WTC11 (cell line): ENCODE measurements at regions not wholly inside any gene's neighbourhood (a gene's known extent, or its start where the extent isn't known, plus 50 kb on each side); places are given as distances from the start of the nearest gene placed in this dataset.

Source experiments
- ATAC-seq: fragments of 200-7000 bp; cut with Tn5 transposase; 2 replicates; pipeline ENCODE4 v1.10.0; 2021; ENCODE audit warnings: mild to moderate bottlenecking, moderate library complexity
- CTCF ChIA-PET: fragments of 300-600 bp; sonication (Branson Sonifier 250); formaldehyde crosslinking; loops from one replicate; lab custom pipeline; 2021; ENCODE audit warnings: antibody characterized with exemption; lab: Charles Lee
- POLR2A ChIA-PET: fragments of 350-600 bp; sonication (Branson Sonifier 250); formaldehyde crosslinking; loops from one replicate; lab custom pipeline; 2021; ENCODE audit warnings: antibody characterized with exemption; lab: Charles Lee
- DNase-seq: peaks from one replicate; pipeline ENCODE4 v3.0.0; 2021; ENCODE audit warnings: low spot score
- H3K27ac Mint-ChIP-seq: 2 replicates; pipeline ENCODE4 v1.8.0; 2021; ENCODE audit warnings: mixed read lengths
- H3K27me3 Mint-ChIP-seq: 2 replicates; pipeline ENCODE4 v1.8.0; 2021; ENCODE audit warnings: low read depth, mild to moderate bottlenecking, moderate library complexity, mixed read lengths
- H3K36me3 Mint-ChIP-seq: 2 replicates; pipeline ENCODE4 v1.8.0; 2021; ENCODE audit warnings: mixed read lengths
- H3K4me1 Mint-ChIP-seq: 2 replicates; pipeline ENCODE4 v1.8.0; 2022; ENCODE audit warnings: mixed read lengths
- H3K4me3 Mint-ChIP-seq: 2 replicates; pipeline ENCODE4 v1.8.0; 2021; ENCODE audit warnings: mild to moderate bottlenecking, moderate library complexity, mixed read lengths
- H3K9me3 Mint-ChIP-seq: 2 replicates; pipeline ENCODE4 v1.8.0; 2021; ENCODE audit warnings: mixed read lengths
- CTCF ChIP-seq: fragments of 200-600 bp; IDR thresholded peaks from 2 replicates; pipeline ENCODE4 v1.8.0; 2022; ENCODE audit warnings: antibody characterized with exemption
- E2F4 ChIP-seq: sonication (generic); formaldehyde crosslinking; IDR thresholded peaks from 2 replicates; pipeline ENCODE4 v1.8.1; 2022; ENCODE audit warnings: low read depth, mild to moderate bottlenecking, moderate library complexity, missing genetic modification reagents, borderline replicate concordance
- EMX1 ChIP-seq: fragments of 250-450 bp; sonication (Bioruptor Pico); IDR thresholded peaks from 2 replicates; pipeline ENCODE4 v1.8.0; 2021; ENCODE audit warnings: mild to moderate bottlenecking
- FOXP1 ChIP-seq: sonication (generic); formaldehyde crosslinking; IDR thresholded peaks from 2 replicates; pipeline ENCODE4 v1.8.0; 2022; ENCODE audit warnings: missing genetic modification reagents, mild to moderate bottlenecking, moderate library complexity, borderline replicate concordance
- FOXP4 ChIP-seq: sonication (generic); formaldehyde crosslinking; IDR thresholded peaks from 2 replicates; pipeline ENCODE4 v1.8.0; 2022; ENCODE audit warnings: mild to moderate bottlenecking, missing genetic modification reagents
- GABPB1 ChIP-seq: sonication (generic); formaldehyde crosslinking; IDR thresholded peaks from 2 replicates; pipeline ENCODE4 v1.8.1; 2023; ENCODE audit warnings: mild to moderate bottlenecking, missing genetic modification reagents
- IRF1 ChIP-seq: sonication (generic); formaldehyde crosslinking; IDR thresholded peaks from 2 replicates; pipeline ENCODE4 v1.8.0; 2023; ENCODE audit warnings: missing genetic modification reagents
- JUN ChIP-seq: sonication (generic); formaldehyde crosslinking; IDR thresholded peaks from 2 replicates; pipeline ENCODE4 v1.8.0; 2023; ENCODE audit warnings: mild to moderate bottlenecking, missing genetic modification reagents
- NFE2L1 ChIP-seq: sonication (generic); formaldehyde crosslinking; IDR thresholded peaks from 2 replicates; pipeline ENCODE4 v1.8.1; 2023; ENCODE audit warnings: missing genetic modification reagents
- NR1H2 ChIP-seq: sonication (generic); formaldehyde crosslinking; IDR thresholded peaks from 2 replicates; pipeline ENCODE4 v1.9.0; 2021; ENCODE audit warnings: mild to moderate bottlenecking, moderate library complexity, missing genetic modification reagents
- RELA ChIP-seq: sonication (generic); formaldehyde crosslinking; IDR thresholded peaks from 2 replicates; pipeline ENCODE4 v1.8.1; 2022; ENCODE audit warnings: missing genetic modification reagents, mild to moderate bottlenecking, borderline replicate concordance
- SMAD4 ChIP-seq: sonication (generic); formaldehyde crosslinking; IDR thresholded peaks from 2 replicates; pipeline ENCODE4 v1.8.0; 2022; ENCODE audit warnings: mild to moderate bottlenecking, missing genetic modification reagents
- SP1 ChIP-seq: sonication (generic); formaldehyde crosslinking; conservative IDR thresholded peaks from 2 replicates; pipeline ENCODE4 v1.8.1; 2022; ENCODE audit warnings: missing genetic modification reagents
- STAT6 ChIP-seq: sonication (generic); formaldehyde crosslinking; conservative IDR thresholded peaks from 2 replicates; pipeline ENCODE4 v1.8.1; 2023; ENCODE audit warnings: mild to moderate bottlenecking, low read depth, missing genetic modification reagents, moderate library complexity
- USF1 ChIP-seq: sonication (generic); formaldehyde crosslinking; IDR thresholded peaks from 2 replicates; pipeline ENCODE4 v1.8.0; 2022; ENCODE audit warnings: mild to moderate bottlenecking, missing genetic modification reagents
- ZBTB21 ChIP-seq: sonication (generic); formaldehyde crosslinking; IDR thresholded peaks from 2 replicates; pipeline ENCODE4 v1.8.1; 2023; ENCODE audit warnings: mild to moderate bottlenecking, missing genetic modification reagents, borderline replicate concordance
- ZNF121 ChIP-seq: sonication (generic); formaldehyde crosslinking; IDR thresholded peaks from 2 replicates; pipeline ENCODE4 v1.8.0; 2023; ENCODE audit warnings: missing genetic modification reagents
- ZNF425 ChIP-seq: fragments of 250-450 bp; sonication (Bioruptor Pico); conservative IDR thresholded peaks from 2 replicates; pipeline ENCODE4 v1.9.0; 2021; ENCODE audit warnings: mild to moderate bottlenecking
- ZSCAN18 ChIP-seq: fragments of 250-450 bp; sonication (Bioruptor Pico); IDR thresholded peaks from 2 replicates; pipeline ENCODE4 v2.1.2; 2022; ENCODE audit warnings: mild to moderate bottlenecking, moderate library complexity

GRCh38 chr2:234405462-234405861 lies 91.4 kb downstream of the ARL4C start:
- H3K36me3 Mint-ChIP-seq = no peaks in the 10 kb centered on the region
- peaks cover 6% of the 10 kb centered on the region for H3K27me3 Mint-ChIP-seq
- H3K27ac Mint-ChIP-seq = no peak overlapping the region
- H3K4me3 Mint-ChIP-seq = no peak overlapping the region
- DNase-seq = no peak
- peaks cover 4% of the 10 kb centered on the region for H3K4me1 Mint-ChIP-seq
- peaks cover 5% of the 10 kb centered on the region for H3K9me3 Mint-ChIP-seq
- ChIA-PET CTCF (interaction anchor here (0.7 to 1.3 kb wide), 3 partner anchors 22 to 270 kb away, joined by 3 read pairs; no protein-coding TSS in a partner anchor), POLR2A (interaction anchor here (0.6 kb wide), 1 partner anchor 101 kb away, joined by 3 read pairs; no protein-coding TSS in a partner anchor)
- no peak for ATAC-seq
- TF ChIP-seq ZNF121 (CRISPR knock-in tag) (no peak), NFE2L1 (CRISPR knock-in tag) (no peak), ZBTB21 (CRISPR knock-in tag) (no peak), FOXP1 (CRISPR knock-in tag) (no peak), JUN (CRISPR knock-in tag) (no peak), ZNF425 (CRISPR knock-in tag) (no peak), SP1 (CRISPR knock-in tag) (no peak), RELA (no peak), USF1 (CRISPR knock-in tag) (no peak), STAT6 (CRISPR knock-in tag) (no peak), NR1H2 (no peak), E2F4 (no peak), GABPB1 (CRISPR knock-in tag) (no peak), SMAD4 (CRISPR knock-in tag) (no peak), IRF1 (CRISPR knock-in tag) (no peak), ZSCAN18 (CRISPR knock-in tag) (no peak), EMX1 (no peak), FOXP4 (CRISPR knock-in tag) (no peak), CTCF (no peak)
